ENCODE measurements at regions not wholly inside any gene's neighbourhood (a gene's known extent, or its start where the extent isn't known, plus 50 kb on each side); places are given as distances from the start of the nearest gene placed in this dataset.

GRCh38 chr1:71228742-71229365, 148.0 kb upstream of the ZRANB2 start:
- H3K27ac ChIP-seq (ENCODE audit: low read depth, low read length, poor library complexity, severe bottlenecking) = no peak overlapping the region
- DNase-seq (ENCODE audit: low spot score) = no peak
- H3K36me3 ChIP-seq (ENCODE audit: insufficient read depth, low read length, poor library complexity, severe bottlenecking) = no peaks in the 10 kb centered on the region
- intact Hi-C loops (cut with micrococcal nuclease; ENCODE audit: unreplicated experiment) = no loop called here
- H3K9me3 ChIP-seq (ENCODE audit: low read depth, low read length, poor library complexity, severe bottlenecking) = no peaks in the 10 kb centered on the region
- H3K4me1 ChIP-seq (ENCODE audit: insufficient read depth, low read length, poor library complexity, severe bottlenecking) = no peaks in the 10 kb centered on the region
- no TSS peak for BruUV-seq (replicated peaks)
- POLR2A ChIA-PET (ENCODE audit: low non-redundant PET) = no interaction called here
- CTCF ChIA-PET = no interaction called here
- H3K27me3 ChIP-seq (replicated peaks; ENCODE audit: insufficient read depth, low read depth, low read length, poor library complexity) = no peaks in the 10 kb centered on the region
- TF ChIP-seq EZH2 (IDR thresholded peaks at IDR 0.05; ENCODE audit: borderline replicate concordance, low read depth, low read length, poor library complexity, severe bottlenecking) (no peak), CTCF (conservative IDR thresholded peaks at IDR 0.05; ENCODE audit: low read depth, low read length) (no peak)
- no peak overlapping the region for H3K4me3 ChIP-seq (ENCODE audit: low read depth, low read length, poor library complexity, severe bottlenecking)

GRCh38 chr1:71228241-71228640, 147.4 kb upstream of the ZRANB2 start:
- BruUV-seq (replicated peaks) = no TSS peak
- TF ChIP-seq EZH2 (IDR thresholded peaks at IDR 0.05; ENCODE audit: borderline replicate concordance, low read depth, low read length, poor library complexity, severe bottlenecking) = no peak
- no peak for TF ChIP-seq CTCF (conservative IDR thresholded peaks at IDR 0.05; ENCODE audit: low read depth, low read length)
- no peak overlapping the region for H3K4me3 ChIP-seq (ENCODE audit: low read depth, low read length, poor library complexity, severe bottlenecking)
- no peaks in the 10 kb centered on the region for H3K9me3 ChIP-seq (ENCODE audit: low read depth, low read length, poor library complexity, severe bottlenecking)
- H3K4me1 ChIP-seq (ENCODE audit: insufficient read depth, low read length, poor library complexity, severe bottlenecking) = no peaks in the 10 kb centered on the region
- DNase-seq (ENCODE audit: low spot score) = no peak
- intact Hi-C loops (cut with micrococcal nuclease; ENCODE audit: unreplicated experiment) = no loop called here
- H3K27ac ChIP-seq (ENCODE audit: low read depth, low read length, poor library complexity, severe bottlenecking) = no peak overlapping the region
- no peaks in the 10 kb centered on the region for H3K27me3 ChIP-seq (replicated peaks; ENCODE audit: insufficient read depth, low read depth, low read length, poor library complexity)
- no peaks in the 10 kb centered on the region for H3K36me3 ChIP-seq (ENCODE audit: insufficient read depth, low read length, poor library complexity, severe bottlenecking)
- ChIA-PET CTCF (interaction anchor here (0.5 kb wide), 1 partner anchor 223 kb away, joined by 5 read pairs; no protein-coding TSS in a partner anchor), POLR2A (ENCODE audit: low non-redundant PET) (no interaction called here)

- H3K27me3 ChIP-seq (replicated peaks; ENCODE audit: insufficient read depth, low read depth, low read length, poor library complexity) = no peaks in the 10 kb centered on the region
- POLR2A ChIA-PET (ENCODE audit: low non-redundant PET) = no interaction called here
These were observed 144.0 kb upstream of the ZRANB2 start for GRCh38 chr1:71224741-71225377.

More at GRCh38 chr1:71224741-71225377, 144.0 kb upstream of the ZRANB2 start:
- no peaks in the 10 kb centered on the region for H3K36me3 ChIP-seq (ENCODE audit: insufficient read depth, low read length, poor library complexity, severe bottlenecking)
- no peak overlapping the region for H3K4me3 ChIP-seq (ENCODE audit: low read depth, low read length, poor library complexity, severe bottlenecking)
- no peaks in the 10 kb centered on the region for H3K4me1 ChIP-seq (ENCODE audit: insufficient read depth, low read length, poor library complexity, severe bottlenecking)
- CTCF ChIA-PET = no interaction called here
- no peak for DNase-seq (ENCODE audit: low spot score)
- TF ChIP-seq EZH2 (IDR thresholded peaks at IDR 0.05; ENCODE audit: borderline replicate concordance, low read depth, low read length, poor library complexity, severe bottlenecking) = no peak
- no peak for TF ChIP-seq CTCF (conservative IDR thresholded peaks at IDR 0.05; ENCODE audit: low read depth, low read length)
- BruUV-seq (replicated peaks) = no TSS peak
- intact Hi-C loops (cut with micrococcal nuclease; ENCODE audit: unreplicated experiment) = no loop called here
- no peak overlapping the region for H3K27ac ChIP-seq (ENCODE audit: low read depth, low read length, poor library complexity, severe bottlenecking)
- no peaks in the 10 kb centered on the region for H3K9me3 ChIP-seq (ENCODE audit: low read depth, low read length, poor library complexity, severe bottlenecking)

Data from A673 (cell line).